Naive thymus-derived CD8-positive, alpha-beta T cell (primary cell): ENCODE measurements at regions not wholly inside any gene's neighbourhood (a gene's known extent, or its start where the extent isn't known, plus 50 kb on each side); places are given as distances from the start of the nearest gene placed in this dataset.

ENCODE experiments used
- ATAC-seq, 2 donors: fragments of 150-1000 bp; cut with Tn5 transposase in 1 of 2; sonication (Bioruptor Pico), chemical (Tn5 transposase) in 1 of 2; 1 replicate in 1 of 2; 2 replicates in 1 of 2; pipeline ENCODE4 v1.10.0; 2021; ENCODE audit warnings: mild to moderate bottlenecking in 2 of 2, moderate library complexity in 2 of 2
- POLR2A ChIA-PET: fragments of 350-600 bp; sonication (Branson Sonifier 250); formaldehyde crosslinking; loops from one replicate; lab custom pipeline; 2021; ENCODE audit warnings: antibody characterized with exemption; lab: Charles Lee
- DNase-seq, 10 donors: peaks; one replicate each; pipeline versions ENCODE4 v3.0.0 to v3.0.0-alpha.2; 2020 to 2022
- H3K27ac Mint-ChIP-seq, 10 donors: one replicate each; pipeline ENCODE4 v1.8.0; 2020 to 2022; ENCODE audit warnings: mild to moderate bottlenecking in 10 of 10, mixed read lengths in 10 of 10, moderate library complexity in 4 of 10, inconsistent platforms in 1 of 10
- H3K27me3 Mint-ChIP-seq, 5 donors: one replicate each; pipeline ENCODE4 v1.8.0; 2021 to 2022; ENCODE audit warnings: mixed read lengths in 5 of 5
- H3K36me3 Mint-ChIP-seq, 3 donors: one replicate each; pipeline ENCODE4 v1.8.0; 2020 to 2022; ENCODE audit warnings: mixed read lengths in 3 of 3, mild to moderate bottlenecking in 2 of 3, inconsistent platforms in 1 of 3
- H3K4me1 Mint-ChIP-seq, 4 donors: one replicate each; pipeline ENCODE4 v1.8.0; 2021 to 2022; ENCODE audit warnings: mixed read lengths in 4 of 4
- H3K4me3 Mint-ChIP-seq, 10 donors: one replicate each; pipeline ENCODE4 v1.8.0; 2020 to 2022; ENCODE audit warnings: mild to moderate bottlenecking in 10 of 10, mixed read lengths in 10 of 10, moderate library complexity in 6 of 10, inconsistent platforms in 1 of 10
- H3K9me3 Mint-ChIP-seq, 9 donors: one replicate each; pipeline ENCODE4 v1.8.0; 2020 to 2022; ENCODE audit warnings: mixed read lengths in 9 of 9, mild to moderate bottlenecking in 3 of 9, inconsistent platforms in 1 of 9, moderate library complexity in 1 of 9

- DNase-seq: no peak
- no peak for ATAC-seq
- peaks cover 0 to 4% (median 0%) of the 10 kb centered on the region in 3 donors for H3K36me3 Mint-ChIP-seq
- H3K4me3 Mint-ChIP-seq: no peak overlapping the region
- peak overlapping the region in 2 of 10 donors; percentile 9 for H3K27ac Mint-ChIP-seq
- H3K9me3 Mint-ChIP-seq: peaks cover 0 to 12% (median 2%) of the 10 kb centered on the region in 9 donors
- peaks cover 0 to 12% (median 0%) of the 10 kb centered on the region in 5 donors for H3K27me3 Mint-ChIP-seq
- H3K4me1 Mint-ChIP-seq: no peaks in the 10 kb centered on the region
- POLR2A ChIA-PET: no interaction called here
Measured at GRCh38 chr20:11838076-11838636, 79.5 kb upstream of the BTBD3 start.

- Mint-ChIP-seq H3K27ac (no peak overlapping the region), H3K27me3 (peaks cover 0 to 18% (median 0%) of the 10 kb centered on the region in 5 donors), H3K4me3 (no peak overlapping the region), H3K9me3 (peaks cover 0 to 16% (median 0%) of the 10 kb centered on the region in 9 donors), H3K4me1 (no peaks in the 10 kb centered on the region), H3K36me3 (peaks cover 0 to 4% (median 0%) of the 10 kb centered on the region in 3 donors)
- POLR2A ChIA-PET: no interaction called here
- DNase-seq: no peak
- no peak for ATAC-seq
Measured at GRCh38 chr20:11841972-11842461, 75.7 kb upstream of the BTBD3 start.

GRCh38 chr20:11843289-11843688, 74.4 kb upstream of the BTBD3 start:
- no peak overlapping the region for H3K4me3 Mint-ChIP-seq
- H3K36me3 Mint-ChIP-seq: peaks cover 0 to 4% (median 0%) of the 10 kb centered on the region in 3 donors
- POLR2A ChIA-PET: no interaction called here
- ATAC-seq: no peak
- H3K9me3 Mint-ChIP-seq: peaks cover 0 to 16% (median 3%) of the 10 kb centered on the region in 9 donors
- H3K27ac Mint-ChIP-seq: no peak overlapping the region
- H3K4me1 Mint-ChIP-seq: no peaks in the 10 kb centered on the region
- DNase-seq: no peak
- peaks cover 0 to 25% (median 0%) of the 10 kb centered on the region in 5 donors for H3K27me3 Mint-ChIP-seq

- POLR2A ChIA-PET: no interaction called here
- Mint-ChIP-seq H3K4me1 (no peaks in the 10 kb centered on the region), H3K27ac (no peak overlapping the region), H3K27me3 (peaks cover 0 to 28% (median 0%) of the 10 kb centered on the region in 5 donors), H3K4me3 (no peak overlapping the region), H3K9me3 (peaks cover 0 to 16% (median 7%) of the 10 kb centered on the region in 9 donors), H3K36me3 (peaks cover 0 to 4% (median 0%) of the 10 kb centered on the region in 3 donors)
- ATAC-seq (no peak), DNase-seq (no peak)
Measured at GRCh38 chr20:11844691-11845090, 73.0 kb upstream of the BTBD3 start.

- H3K4me3 Mint-ChIP-seq: no peak overlapping the region
- peaks cover 0 to 4% (median 0%) of the 10 kb centered on the region in 3 donors for H3K36me3 Mint-ChIP-seq
- H3K27ac Mint-ChIP-seq: no peak overlapping the region
- H3K4me1 Mint-ChIP-seq: no peaks in the 10 kb centered on the region
- H3K9me3 Mint-ChIP-seq: peaks cover 0 to 16% (median 8%) of the 10 kb centered on the region in 9 donors
- POLR2A ChIA-PET: no interaction called here
- DNase-seq (no peak), ATAC-seq (no peak)
- peaks cover 0 to 28% (median 0%) of the 10 kb centered on the region in 5 donors for H3K27me3 Mint-ChIP-seq
Measured at GRCh38 chr20:11845340-11845739, 72.4 kb upstream of the BTBD3 start.

GRCh38 chr20:11846131-11846530, 71.6 kb upstream of the BTBD3 start:
- H3K27ac Mint-ChIP-seq: no peak overlapping the region
- POLR2A ChIA-PET: no interaction called here
- DNase-seq: no peak
- peaks cover 0 to 28% (median 3%) of the 10 kb centered on the region in 5 donors for H3K27me3 Mint-ChIP-seq
- ATAC-seq: no peak
- H3K36me3 Mint-ChIP-seq: peaks cover 0 to 4% (median 0%) of the 10 kb centered on the region in 3 donors
- H3K4me1 Mint-ChIP-seq: no peaks in the 10 kb centered on the region
- H3K9me3 Mint-ChIP-seq: peaks cover 0 to 14% (median 6%) of the 10 kb centered on the region in 9 donors
- H3K4me3 Mint-ChIP-seq: no peak overlapping the region

- Mint-ChIP-seq H3K4me1 (no peaks in the 10 kb centered on the region), H3K9me3 (peaks cover 0 to 14% (median 3%) of the 10 kb centered on the region in 9 donors), H3K27me3 (peaks cover 0 to 26% (median 3%) of the 10 kb centered on the region in 5 donors), H3K36me3 (no peaks in the 10 kb centered on the region), H3K4me3 (no peak overlapping the region), H3K27ac (no peak overlapping the region)
- ATAC-seq (no peak), DNase-seq (no peak)
- POLR2A ChIA-PET: no interaction called here
Measured at GRCh38 chr20:11847827-11848226, 69.9 kb upstream of the BTBD3 start.

GRCh38 chr20:11849270-11849915, 68.3 kb upstream of the BTBD3 start:
- Mint-ChIP-seq H3K4me1 (no peaks in the 10 kb centered on the region), H3K27ac (no peak overlapping the region), H3K27me3 (peaks cover 0 to 21% (median 3%) of the 10 kb centered on the region in 5 donors), H3K4me3 (no peak overlapping the region), H3K36me3 (no peaks in the 10 kb centered on the region), H3K9me3 (peaks cover 0 to 14% (median 3%) of the 10 kb centered on the region in 9 donors)
- DNase-seq: no peak
- POLR2A ChIA-PET: no interaction called here
- ATAC-seq: no peak

- H3K27ac Mint-ChIP-seq: no peak overlapping the region
- ATAC-seq: no peak
Measured at GRCh38 chr20:11849976-11850670, 67.6 kb upstream of the BTBD3 start.

GRCh38 chr20:11850901-11851300, 66.8 kb upstream of the BTBD3 start:
- no peaks in the 10 kb centered on the region for H3K4me1 Mint-ChIP-seq

More at GRCh38 chr20:11849976-11850670, 67.6 kb upstream of the BTBD3 start:
- H3K4me1 Mint-ChIP-seq: no peaks in the 10 kb centered on the region
- H3K9me3 Mint-ChIP-seq: peaks cover 0 to 15% (median 3%) of the 10 kb centered on the region in 9 donors
- peaks cover 0 to 16% (median 3%) of the 10 kb centered on the region in 5 donors for H3K27me3 Mint-ChIP-seq
- H3K4me3 Mint-ChIP-seq: no peak overlapping the region
- no peak for DNase-seq
- POLR2A ChIA-PET: no interaction called here
- no peaks in the 10 kb centered on the region for H3K36me3 Mint-ChIP-seq

GRCh38 chr20:11851646-11852045, 66.0 kb upstream of the BTBD3 start:
- DNase-seq (no peak), ATAC-seq (no peak)
- Mint-ChIP-seq H3K27ac (no peak overlapping the region), H3K4me1 (no peaks in the 10 kb centered on the region), H3K9me3 (peaks cover 0 to 23% (median 3%) of the 10 kb centered on the region in 9 donors), H3K4me3 (no peak overlapping the region), H3K36me3 (no peaks in the 10 kb centered on the region), H3K27me3 (peaks cover 0 to 16% (median 3%) of the 10 kb centered on the region in 5 donors)
- POLR2A ChIA-PET: no interaction called here

More at GRCh38 chr20:11850901-11851300, 66.8 kb upstream of the BTBD3 start:
- no peak for DNase-seq
- no peak overlapping the region for H3K4me3 Mint-ChIP-seq
- H3K27ac Mint-ChIP-seq: no peak overlapping the region
- POLR2A ChIA-PET: no interaction called here
- no peaks in the 10 kb centered on the region for H3K36me3 Mint-ChIP-seq
- peaks cover 0 to 16% (median 3%) of the 10 kb centered on the region in 5 donors for H3K27me3 Mint-ChIP-seq
- peaks cover 0 to 23% (median 3%) of the 10 kb centered on the region in 9 donors for H3K9me3 Mint-ChIP-seq
- ATAC-seq: no peak

- Mint-ChIP-seq H3K27ac (peak overlapping the region in 1 of 10 donors; percentile 75), H3K4me3 (no peak overlapping the region), H3K27me3 (peaks cover 0 to 15% (median 3%) of the 10 kb centered on the region in 5 donors), H3K9me3 (peaks cover 0 to 23% (median 3%) of the 10 kb centered on the region in 9 donors), H3K4me1 (no peaks in the 10 kb centered on the region), H3K36me3 (no peaks in the 10 kb centered on the region)
- no peak for DNase-seq
- ATAC-seq: no peak
- POLR2A ChIA-PET: no interaction called here
Measured at GRCh38 chr20:11852189-11852588, 65.5 kb upstream of the BTBD3 start.

GRCh38 chr20:11852811-11853210, 64.9 kb upstream of the BTBD3 start:
- no peak for DNase-seq
- Mint-ChIP-seq H3K27me3 (peaks cover 0 to 10% (median 3%) of the 10 kb centered on the region in 5 donors), H3K9me3 (peaks cover 0 to 23% (median 3%) of the 10 kb centered on the region in 9 donors), H3K36me3 (no peaks in the 10 kb centered on the region), H3K4me3 (no peak overlapping the region), H3K27ac (no peak overlapping the region), H3K4me1 (no peaks in the 10 kb centered on the region)
- ATAC-seq: no peak
- POLR2A ChIA-PET: no interaction called here
